ENCODE measurements at regions not wholly inside any gene's neighbourhood (a gene's known extent, or its start where the extent isn't known, plus 50 kb on each side); places are given as distances from the start of the nearest gene placed in this dataset.

- TF ChIP-seq REST (IDR thresholded peaks at IDR 0.05; ENCODE audit: unreplicated experiment) (no peak), CTCF (conservative IDR thresholded peaks at IDR 0.05; ENCODE audit: low read depth in 2 of 2) (no peak)
Measured at GRCh38 chr11:96664110-96664509, 274.3 kb downstream of the JRKL start (continued).

DNA sequence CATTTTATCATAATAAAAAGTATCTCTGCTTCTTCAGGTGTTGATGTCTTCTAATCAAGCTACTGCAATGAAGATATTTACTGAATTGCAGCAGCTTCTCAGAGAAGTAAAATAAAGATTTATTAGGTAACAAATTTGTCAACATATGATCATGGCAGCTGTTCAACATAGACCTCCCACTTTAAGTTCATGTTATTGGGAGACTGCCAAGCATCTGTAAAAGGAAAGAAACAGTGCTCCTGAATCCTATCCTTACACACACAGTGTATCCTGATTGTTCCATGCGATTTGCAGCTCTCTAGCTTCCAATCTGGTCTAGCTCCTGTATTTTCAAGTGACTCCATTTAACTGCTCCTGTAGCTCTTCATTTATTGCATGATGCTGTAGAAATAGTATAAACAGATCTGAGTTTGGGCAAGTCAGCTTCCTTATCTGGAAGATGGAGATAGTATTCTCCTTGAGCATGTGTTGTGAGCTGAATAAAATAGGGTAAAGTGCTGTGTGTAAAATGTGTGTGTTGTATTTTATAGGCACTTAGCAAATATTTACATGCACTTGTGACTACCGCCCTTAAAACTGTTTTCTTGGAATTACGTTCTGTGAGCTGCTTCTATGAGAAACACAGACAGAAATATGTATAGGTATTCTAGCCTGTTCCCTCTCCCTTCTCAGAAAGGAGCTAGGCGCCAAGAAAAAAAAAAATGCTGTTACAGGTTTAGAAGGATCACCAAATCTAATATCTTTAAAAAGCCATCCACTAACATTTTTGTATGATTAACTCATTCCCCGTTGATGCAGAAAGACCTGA is 290.6 kb downstream of the JRKL start:
- Mint-ChIP-seq H3K4me1 (peaks cover 4% of the 10 kb centered on the region), H3K27ac (no peak overlapping the region), H3K4me3 (no peak overlapping the region), H3K36me3 (ENCODE audit: low read depth) (peaks cover 3% of the 10 kb centered on the region; the same call in 1 of the 3 replicates), H3K9me3 (no peaks in the 10 kb centered on the region), H3K27me3 (ENCODE audit: insufficient read depth, low read depth, poor library complexity) (no peaks in the 10 kb centered on the region)
- Histone ChIP-seq H3K4me1 (ENCODE audit: insufficient read depth) (peaks cover 7% of the 10 kb centered on the region; the same call in 1 of the 2 replicates), H2AFZ (peak overlapping the region; percentile 53; the same call in 1 of the 2 replicates), H4K20me1 (replicated peaks; ENCODE audit: insufficient read depth) (no peaks in the 10 kb centered on the region), H3K4me3 (no peak overlapping the region), H3F3A (replicated peaks; ENCODE audit: low read depth) (no peaks in the 10 kb centered on the region), H3K27ac (ENCODE audit: low read depth) (no peak overlapping the region), H3K36me3 (ENCODE audit: insufficient read depth) (no peaks in the 10 kb centered on the region), H3K79me2 (replicated peaks; ENCODE audit: insufficient read depth) (no peaks in the 10 kb centered on the region), H3K9me2 (ENCODE audit: insufficient read depth) (peaks cover 3% of the 10 kb centered on the region; the same call in 1 of the 2 replicates), H3K4me2 (no peak overlapping the region), H3K27me3 (ENCODE audit: insufficient read depth) (no peaks in the 10 kb centered on the region)
- TF ChIP-seq CREB1 (CRISPR knock-in tag; IDR thresholded peaks at IDR 0.05; ENCODE audit: low read depth), result no peak
- TF ChIP-seq ZNF114 (CRISPR knock-in tag; IDR thresholded peaks at IDR 0.05), result no peak
- TF ChIP-seq JUNB (IDR thresholded peaks at IDR 0.05; ENCODE audit: unreplicated experiment), result no peak
- no peak for TF ChIP-seq EZH2phosphoT487 (IDR thresholded peaks at IDR 0.05; ENCODE audit: unreplicated experiment)
- TF ChIP-seq REST (IDR thresholded peaks at IDR 0.05; ENCODE audit: unreplicated experiment), result no peak
- ATAC-seq (no peak), DNase-seq (ENCODE audit: low spot score) (no peak)

All from GM23338 (cell line).